ENCODE measurements at regions not wholly inside any gene's neighbourhood (a gene's known extent, or its start where the extent isn't known, plus 50 kb on each side); places are given as distances from the start of the nearest gene placed in this dataset.

- H2AFZ ChIP-seq (ENCODE audit: low read length), result no peak overlapping the region
- FAIRE-seq (no peak), ATAC-seq (no peak), DNase-seq (ENCODE audit: low spot score) (no peak)
- CTCF ChIA-PET (ENCODE audit: low intra/inter-chr PET ratio, low total read pairs), result no interaction called here
- H3K4me2 ChIP-seq (ENCODE audit: low read depth, low read length), result no peak overlapping the region
- H3K9me3 ChIP-seq (ENCODE audit: low read length), result no peaks in the 10 kb centered on the region
- no peak for TF ChIP-seq ZNF101 (CRISPR knock-in tag; IDR thresholded peaks at IDR 0.05; ENCODE audit: borderline replicate concordance, low read depth)
- no peak for TF ChIP-seq RELA (CRISPR knock-in tag; IDR thresholded peaks at IDR 0.05)
- no peak for TF ChIP-seq ZNF33A (CRISPR knock-in tag; IDR thresholded peaks at IDR 0.05; ENCODE audit: borderline replicate concordance)
- no peak for TF ChIP-seq WIZ (CRISPR knock-in tag; IDR thresholded peaks at IDR 0.05)
- no peak for TF ChIP-seq ZNF792 (CRISPR knock-in tag; IDR thresholded peaks at IDR 0.05)
- TF ChIP-seq THRA (CRISPR knock-in tag; IDR thresholded peaks at IDR 0.05; ENCODE audit: borderline replicate concordance), result no peak
- TF ChIP-seq TIGD3 (CRISPR knock-in tag; IDR thresholded peaks at IDR 0.05; ENCODE audit: borderline replicate concordance), result no peak
- no peak for TF ChIP-seq ZNF10 (CRISPR knock-in tag; IDR thresholded peaks at IDR 0.05; ENCODE audit: borderline replicate concordance, low read depth)
- no peak for TF ChIP-seq ZNF235 (CRISPR knock-in tag; IDR thresholded peaks at IDR 0.05; ENCODE audit: borderline replicate concordance)
- TF ChIP-seq GFI1 (CRISPR knock-in tag; IDR thresholded peaks at IDR 0.05; ENCODE audit: borderline replicate concordance), result no peak
- no peak for TF ChIP-seq ZNF550 (CRISPR knock-in tag; IDR thresholded peaks at IDR 0.05; ENCODE audit: borderline replicate concordance)
- TF ChIP-seq ZNF33B (CRISPR knock-in tag; IDR thresholded peaks at IDR 0.05), result no peak
- TF ChIP-seq RBAK (CRISPR knock-in tag; IDR thresholded peaks at IDR 0.05), result no peak
- TF ChIP-seq ZNF547 (CRISPR knock-in tag; IDR thresholded peaks at IDR 0.05), result no peak
- no peak for TF ChIP-seq ZNF777 (CRISPR knock-in tag; IDR thresholded peaks at IDR 0.05)
- no peak for TF ChIP-seq CCAR2 (optimal IDR thresholded peaks at IDR 0.05; ENCODE audit: low read depth, low read length)
- TF ChIP-seq TSC22D2 (CRISPR knock-in tag; IDR thresholded peaks at IDR 0.05; ENCODE audit: borderline replicate concordance), result no peak
- no peak for TF ChIP-seq REPIN1 (CRISPR knock-in tag; IDR thresholded peaks at IDR 0.05; ENCODE audit: borderline replicate concordance, low read depth)
- no peaks in the 10 kb centered on the region for H3K36me3 ChIP-seq (replicated peaks in 1 of 2; ENCODE audit: control insufficient read depth in 1 of 2, insufficient read depth in 2 of 2, low read length in 2 of 2)
- WGBS (ENCODE audit: low lambda C conversion rate), result 53% methylated on average over 5 of the region's 5 CpGs
- POLR2A ChIA-PET, result no interaction called here
- no peaks in the 10 kb centered on the region for H3K79me2 ChIP-seq (ENCODE audit: insufficient read depth, low read length)
- in situ Hi-C loops (cut with HindIII; ENCODE audit: extremely low pct_ligation_motif_present, low pct_unique_long_range_greater_than_20kb), result no loop called here
- H3K27me3 ChIP-seq (ENCODE audit: control insufficient read depth in 1 of 2, insufficient read depth in 2 of 2, low read length in 2 of 2), result no peaks in the 10 kb centered on the region
- no peak overlapping the region for H3K27ac ChIP-seq (ENCODE audit: extremely low read length, insufficient read depth, low read length)
- H3K4me3 ChIP-seq (replicated peaks in 1 of 3; ENCODE audit: insufficient read depth in 1 of 3, low read depth in 2 of 3, low read length in 3 of 3), result no peak overlapping the region
- no peaks in the 10 kb centered on the region for H3K4me1 ChIP-seq (ENCODE audit: insufficient read depth, low read length)
- BruUV-seq (replicated peaks), result no TSS peak
- H3K9ac ChIP-seq (ENCODE audit: insufficient read depth, low read depth, low read length), result no peak overlapping the region
- intact Hi-C loops (cut with micrococcal nuclease; ENCODE audit: unreplicated experiment), result no loop called here
- no peaks in the 10 kb centered on the region for H4K20me1 ChIP-seq (ENCODE audit: insufficient read depth, low read length)
Observed at GRCh38 chr9:81264516-81264915, 424.8 kb downstream of the TLE1 start.
